HG02840 (cell line): ENCODE measurements at regions not wholly inside any gene's neighbourhood (a gene's known extent, or its start where the extent isn't known, plus 50 kb on each side); places are given as distances from the start of the nearest gene placed in this dataset.
"Not testable (repeated sequence)": the region's sequence is repeated elsewhere in the genome, so short reads cannot be mapped to it uniquely, and the experiment has no call there.

Experiments used
- ATAC-seq: cut with Tn5 transposase; IDR thresholded peaks from one replicate; pipeline ENCODE4 v1.9.1; 2021; ENCODE audit warnings: mild to moderate bottlenecking, moderate library complexity, moderate number of reproducible peaks; ENCODE audit not compliant: unreplicated experiment, low FRiP score

DNA sequence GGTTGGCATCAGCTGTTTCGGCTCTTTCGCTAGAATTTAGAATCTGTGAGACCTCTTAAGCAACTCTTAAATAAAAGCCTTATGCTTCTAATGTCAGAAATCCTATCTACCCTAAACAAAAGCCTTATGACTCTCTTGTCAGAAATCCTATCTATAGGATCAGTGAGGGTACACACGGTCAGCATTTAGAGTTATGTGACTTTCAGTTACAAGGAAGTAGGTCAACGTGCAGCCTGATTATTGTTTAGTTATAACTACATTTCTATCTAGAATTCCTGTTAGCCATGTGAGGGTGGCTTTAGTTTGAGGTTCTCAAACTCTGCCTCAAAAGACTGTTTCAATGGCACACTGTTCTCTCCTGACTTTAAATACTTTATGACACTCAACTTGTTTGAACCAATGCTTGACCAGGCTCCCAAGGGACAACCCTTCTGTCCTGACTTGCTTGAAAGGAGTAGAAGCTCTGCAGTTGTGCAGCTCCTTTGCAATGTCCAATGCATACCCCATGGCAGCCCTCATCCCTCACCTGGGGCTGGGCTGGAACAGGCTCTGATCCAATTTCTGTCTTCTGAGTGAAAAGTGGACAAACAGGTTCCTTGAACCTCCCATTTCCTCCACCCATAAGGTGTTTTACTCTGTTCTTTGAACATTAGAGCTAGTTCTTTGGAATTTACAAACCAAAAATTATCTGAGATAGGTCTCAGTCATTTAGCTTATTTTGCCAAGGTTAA lies 251.6 kb upstream of the PIK3R1 start:
- ATAC-seq, result no peak

DNA sequence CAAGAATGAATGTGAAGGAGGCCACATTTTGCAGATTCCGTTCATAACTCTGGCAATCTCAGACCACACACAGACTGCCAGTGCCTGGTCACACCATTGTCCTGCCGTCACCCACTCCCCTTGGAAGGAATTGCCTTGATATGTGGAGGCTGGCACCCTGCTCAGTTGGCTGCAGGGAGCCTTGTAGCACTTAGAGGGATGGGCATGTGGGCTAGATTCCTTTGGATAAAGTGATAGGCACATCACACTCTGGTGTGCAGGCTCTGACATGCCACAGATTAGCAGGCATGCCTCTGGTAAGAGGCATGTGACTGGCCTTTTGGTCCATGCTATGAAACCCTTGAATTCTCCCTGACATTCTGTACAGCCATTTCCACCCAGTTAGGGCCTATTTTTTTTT lies 254.6 kb upstream of the PIK3R1 start:
- ATAC-seq, result no peak

DNA sequence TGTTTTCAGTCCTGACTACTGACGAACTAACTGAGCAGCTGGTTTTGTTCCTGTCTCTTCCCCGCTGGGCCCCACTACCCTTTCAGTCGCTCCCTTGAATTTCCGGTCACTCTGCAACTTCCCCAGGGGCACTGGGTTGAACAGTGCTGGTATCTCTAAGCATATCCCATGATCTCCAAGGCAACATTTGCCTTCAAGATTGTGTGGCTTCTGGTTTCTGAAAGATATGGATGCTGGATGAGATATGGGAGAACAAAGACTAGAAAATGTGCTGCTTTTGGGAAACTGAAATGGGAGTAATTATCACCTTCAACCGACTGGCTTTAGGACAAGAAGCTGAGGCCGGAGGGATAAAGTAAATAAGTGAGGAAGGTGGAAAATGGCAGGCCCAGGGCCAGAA lies 258.2 kb upstream of the PIK3R1 start:
- no peak for ATAC-seq

DNA sequence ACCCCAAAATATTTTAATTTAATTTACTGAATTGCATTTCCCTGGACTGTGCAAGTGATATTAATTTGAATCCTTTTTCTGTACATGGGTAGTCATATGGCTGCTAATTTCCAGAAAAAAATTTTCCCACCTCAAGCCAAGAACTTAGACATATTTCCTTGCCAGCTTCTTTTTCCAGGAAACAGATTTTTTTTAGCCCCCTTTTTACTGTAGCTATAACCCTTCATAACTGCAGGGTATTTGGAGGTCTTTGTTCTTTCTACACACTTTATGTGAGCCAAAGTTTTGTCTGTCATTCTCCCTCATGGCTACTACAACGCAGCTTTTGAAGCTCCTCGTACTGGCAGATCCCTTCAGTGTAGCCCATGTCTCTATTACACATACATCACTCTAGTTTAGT lies 261.2 kb upstream of the PIK3R1 start:
- no peak for ATAC-seq

DNA sequence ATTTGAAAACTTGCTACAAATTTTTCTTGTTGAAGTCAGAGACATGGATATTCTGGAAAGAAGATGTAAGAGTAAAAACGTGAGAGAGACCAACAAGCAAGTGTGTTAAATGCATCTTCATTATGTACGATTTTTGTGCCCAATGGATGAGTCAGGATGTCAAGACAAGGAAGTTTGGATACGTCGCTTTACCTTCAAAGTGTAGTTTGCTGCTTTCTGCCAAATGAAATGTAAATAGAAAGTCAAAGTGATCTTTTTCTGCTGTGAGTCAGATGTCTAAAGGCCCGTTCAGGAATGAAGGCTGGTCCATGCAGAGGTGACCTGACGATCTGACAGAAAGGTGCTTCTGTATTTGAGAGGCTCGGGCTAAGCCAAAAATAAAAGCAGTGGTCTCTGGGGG lies 273.1 kb upstream of the PIK3R1 start:
- ATAC-seq, result no peak

DNA sequence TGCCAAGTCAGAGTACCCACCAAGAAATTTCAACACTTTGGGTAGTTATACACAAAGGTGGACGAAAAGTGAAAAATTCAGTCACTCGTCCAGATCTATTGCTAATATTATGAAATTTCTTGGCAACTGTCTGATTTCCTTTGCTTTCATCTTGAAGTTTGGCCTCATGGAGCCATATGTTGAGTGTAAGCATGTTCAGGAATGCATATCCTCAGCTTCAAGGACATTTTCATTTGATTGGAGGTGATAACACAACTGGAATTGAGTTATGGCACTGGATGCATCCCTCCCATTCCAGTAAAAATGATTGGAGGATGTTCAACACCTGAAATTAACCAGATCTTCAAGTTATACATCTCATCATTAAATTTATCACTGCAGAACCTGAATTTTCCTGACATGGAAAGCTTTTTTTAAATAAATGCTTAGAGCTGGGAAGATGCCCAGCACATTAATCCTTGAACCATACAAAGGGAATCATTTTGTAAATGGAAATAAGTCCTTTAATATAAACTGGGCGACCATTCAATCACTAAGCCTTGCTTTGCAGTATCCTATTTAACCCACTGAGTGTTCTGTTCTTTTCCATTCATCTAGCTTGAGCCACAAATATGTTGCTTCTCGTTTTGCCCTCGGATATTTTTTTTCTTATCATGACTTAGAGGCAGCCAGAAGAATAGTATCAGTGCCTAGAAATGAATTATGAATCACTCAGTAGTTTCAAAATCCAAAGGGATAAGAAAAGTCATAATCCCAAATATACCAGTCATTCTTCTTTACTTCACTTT lies 273.7 kb upstream of the PIK3R1 start:
- ATAC-seq, result no peak

DNA sequence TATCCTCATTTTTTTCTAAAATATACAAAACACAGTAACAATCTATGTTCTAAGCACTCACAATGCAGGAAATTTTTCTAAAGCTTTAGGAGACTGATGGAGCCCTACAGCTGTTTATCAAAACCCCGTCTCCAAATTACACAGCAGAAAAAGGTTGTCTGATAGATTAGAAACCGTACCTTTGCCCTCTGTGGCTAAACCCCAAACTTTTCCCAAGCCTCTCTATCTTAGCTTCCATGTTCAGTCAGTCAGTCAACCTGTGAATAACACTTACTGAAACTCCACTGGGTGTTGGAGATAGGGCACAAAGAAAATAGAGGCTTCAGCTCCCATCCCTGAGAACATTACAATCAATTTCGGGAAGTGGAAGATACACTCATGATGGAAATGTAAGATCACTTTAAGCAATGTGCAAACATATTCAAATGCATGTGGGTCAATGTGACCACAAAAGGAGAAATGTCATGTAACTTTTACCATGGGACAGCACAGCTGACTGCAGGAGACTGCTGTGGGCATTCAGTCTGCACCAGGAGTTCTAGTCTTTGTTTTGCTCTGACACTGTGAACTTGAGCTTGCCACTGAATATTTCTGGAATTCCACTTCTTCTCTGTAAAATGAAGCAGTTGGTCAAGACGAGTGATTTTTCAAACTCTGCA lies 279.5 kb upstream of the PIK3R1 start:
- ATAC-seq, result no peak

DNA sequence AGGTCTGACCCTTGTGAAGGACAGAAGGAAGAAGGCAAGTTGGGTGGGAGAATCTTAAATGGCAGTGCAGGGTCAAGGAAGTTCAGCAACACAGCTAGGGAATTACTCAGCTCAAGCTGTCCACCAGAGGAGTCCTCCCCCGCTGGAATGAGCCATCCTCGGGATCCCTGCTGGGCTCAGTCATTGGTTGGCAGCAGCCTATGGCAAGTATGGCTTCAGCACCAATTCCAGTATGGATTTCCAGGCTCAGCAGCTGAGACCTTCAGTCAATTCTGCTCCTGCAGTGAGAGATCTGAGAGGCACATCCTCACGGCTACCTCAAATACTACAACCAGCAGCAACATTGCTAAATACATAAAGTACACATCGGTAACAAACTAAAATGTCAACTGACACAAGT lies 280.6 kb upstream of the PIK3R1 start:
- ATAC-seq, result no peak

DNA sequence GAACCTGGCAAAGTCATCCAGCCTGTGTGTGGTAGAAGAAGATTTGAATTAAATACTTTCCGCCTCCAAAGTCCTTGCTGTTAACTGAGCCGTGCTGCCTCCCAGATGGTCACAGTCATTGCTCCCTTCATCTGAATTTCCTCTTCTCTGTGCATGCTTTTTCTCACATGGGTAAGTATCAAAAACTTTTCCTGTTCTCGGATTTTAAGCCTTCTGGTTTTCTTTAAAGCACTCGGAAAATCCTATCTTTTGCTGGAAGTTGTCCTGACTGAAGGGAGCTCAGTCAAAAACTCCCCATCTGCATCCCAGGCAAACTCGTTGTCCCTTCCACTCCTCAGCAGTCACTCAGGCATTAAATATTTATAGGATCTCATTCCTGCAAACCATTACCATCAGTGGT lies 290.0 kb upstream of the PIK3R1 start:
- no peak for ATAC-seq

DNA sequence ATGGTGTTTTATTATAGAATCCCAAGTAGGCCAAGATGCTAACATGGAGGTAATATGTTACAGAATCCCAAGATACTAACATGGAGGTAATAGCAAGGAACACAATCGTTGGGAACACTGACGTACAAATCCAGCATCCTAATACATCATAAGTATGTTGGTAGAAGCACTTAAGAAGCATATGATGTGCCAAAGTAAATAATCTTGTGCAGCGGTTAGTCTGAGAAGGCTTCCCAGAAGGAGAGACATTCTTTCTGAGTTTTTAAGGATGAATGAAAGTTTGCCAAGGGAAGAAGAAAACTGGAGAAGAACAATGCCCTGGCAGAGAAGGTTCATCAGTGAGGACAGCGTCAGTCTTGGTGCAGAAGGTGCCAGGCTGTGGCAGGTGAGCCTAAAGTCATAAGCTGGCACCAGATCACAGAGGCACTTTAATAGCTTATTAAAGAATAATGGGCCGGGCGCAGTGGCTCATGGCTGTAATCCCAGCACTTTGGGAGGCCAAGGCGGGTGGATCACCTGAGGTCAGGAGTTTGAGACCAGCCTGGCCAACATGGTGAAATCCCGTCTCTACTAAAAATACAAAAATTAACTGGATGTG lies 294.5 kb upstream of the PIK3R1 start:
- no peak for ATAC-seq

DNA sequence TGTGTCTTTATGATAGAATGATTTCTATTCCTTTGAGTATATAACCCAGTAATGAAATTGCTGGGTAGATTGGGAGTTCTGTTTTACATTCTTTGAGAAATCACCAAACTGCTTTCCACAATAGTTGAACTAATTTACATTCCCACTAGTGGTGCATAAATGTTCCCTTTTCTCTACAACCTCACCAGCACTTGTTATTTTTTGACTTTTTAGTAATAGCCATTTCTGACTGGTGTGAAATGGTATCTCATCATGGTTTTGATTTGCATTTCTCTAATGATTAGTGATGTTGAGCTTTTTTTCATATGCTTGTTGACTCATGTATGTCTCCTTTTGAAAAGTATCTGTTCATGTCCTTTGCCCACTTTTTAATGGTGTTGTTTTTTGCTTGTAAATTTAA lies 296.0 kb upstream of the PIK3R1 start:
- not testable (repeated sequence) for ATAC-seq

DNA sequence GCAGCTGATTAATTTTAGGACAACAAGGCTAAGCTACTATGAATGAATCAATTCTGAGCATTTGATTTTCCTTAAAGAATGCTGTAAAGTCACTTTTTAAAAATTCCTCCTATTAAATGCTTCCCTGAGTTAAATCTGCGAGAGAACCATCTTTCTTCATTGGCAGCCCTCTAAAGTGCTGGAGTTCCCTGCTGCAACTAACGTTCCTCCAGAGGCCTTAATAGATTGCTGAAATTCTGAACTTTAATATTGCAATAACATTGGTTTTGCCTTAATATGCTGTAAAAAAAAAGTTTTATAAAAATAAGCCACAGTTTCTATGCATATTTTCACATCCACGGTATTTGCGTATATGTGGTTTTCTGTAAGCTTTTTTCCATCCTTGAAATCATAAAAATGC lies 298.0 kb upstream of the PIK3R1 start:
- ATAC-seq, result no peak

DNA sequence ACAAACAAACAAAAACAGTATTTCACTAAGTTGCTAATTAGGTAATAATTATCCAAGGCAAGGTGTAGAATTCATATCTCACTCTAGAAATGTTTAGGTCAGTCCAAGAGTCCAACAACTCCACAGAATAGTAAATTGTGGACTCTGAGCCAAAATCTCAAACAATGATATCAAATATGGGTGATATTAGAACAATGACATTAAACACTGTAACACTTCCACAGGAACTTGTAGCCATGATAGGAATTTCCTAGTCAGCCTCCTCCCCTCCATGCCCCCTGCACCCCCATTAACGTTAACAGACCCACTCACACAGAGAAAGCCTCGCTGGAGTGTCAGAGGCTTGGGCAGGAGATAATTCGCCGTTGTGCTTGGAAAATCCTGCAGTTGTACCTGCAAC lies 305.0 kb upstream of the PIK3R1 start:
- no peak for ATAC-seq

DNA sequence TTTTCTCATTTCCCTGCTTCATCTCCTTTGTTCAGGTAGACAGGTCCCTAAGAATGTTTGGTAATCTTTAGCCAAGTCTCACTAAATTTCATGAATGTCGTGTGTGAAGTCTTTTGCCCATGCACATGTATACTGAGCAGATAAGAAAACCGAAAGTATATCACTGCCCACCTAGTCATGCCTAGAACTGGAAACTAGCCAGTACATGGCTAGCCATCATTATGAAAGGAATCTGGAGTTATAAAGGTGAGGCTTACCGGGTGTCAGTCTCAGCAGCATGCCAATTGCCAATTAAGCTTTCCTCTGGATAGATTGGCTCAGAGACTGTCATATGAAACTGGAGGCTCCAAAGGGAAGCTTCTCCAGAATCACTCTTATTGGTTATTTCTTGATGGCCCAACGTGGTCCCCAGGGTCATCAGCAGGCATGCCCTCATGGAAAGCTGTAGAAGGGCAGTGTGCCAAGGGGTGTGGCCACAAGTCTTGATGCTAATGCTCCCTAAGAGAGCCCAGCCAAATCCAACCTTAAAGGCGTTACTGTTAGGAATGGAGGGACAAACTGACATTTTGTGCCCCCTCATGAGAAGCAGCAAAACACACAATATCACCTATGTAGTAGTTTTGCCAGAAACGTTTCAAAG lies 307.3 kb upstream of the PIK3R1 start:
- no peak for ATAC-seq

DNA sequence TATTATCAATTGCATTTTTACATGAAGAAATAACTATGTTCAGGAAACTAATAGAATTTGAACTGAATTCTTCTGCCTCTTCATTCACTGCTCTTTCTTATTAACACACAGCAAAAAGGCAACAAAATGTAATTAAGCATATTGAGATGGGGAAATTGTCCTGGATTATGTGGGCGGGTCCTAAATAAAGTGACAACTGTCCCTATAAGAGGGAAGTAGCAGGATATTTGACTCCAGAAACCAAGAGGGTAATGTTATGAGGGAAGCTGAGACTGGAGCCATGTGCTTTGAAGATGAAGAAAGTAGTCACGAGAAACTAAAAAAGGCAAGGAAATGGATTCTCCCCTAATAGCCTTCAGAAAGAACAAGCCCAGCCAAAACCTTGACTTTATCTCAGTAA lies 311.2 kb upstream of the PIK3R1 start:
- no peak for ATAC-seq

DNA sequence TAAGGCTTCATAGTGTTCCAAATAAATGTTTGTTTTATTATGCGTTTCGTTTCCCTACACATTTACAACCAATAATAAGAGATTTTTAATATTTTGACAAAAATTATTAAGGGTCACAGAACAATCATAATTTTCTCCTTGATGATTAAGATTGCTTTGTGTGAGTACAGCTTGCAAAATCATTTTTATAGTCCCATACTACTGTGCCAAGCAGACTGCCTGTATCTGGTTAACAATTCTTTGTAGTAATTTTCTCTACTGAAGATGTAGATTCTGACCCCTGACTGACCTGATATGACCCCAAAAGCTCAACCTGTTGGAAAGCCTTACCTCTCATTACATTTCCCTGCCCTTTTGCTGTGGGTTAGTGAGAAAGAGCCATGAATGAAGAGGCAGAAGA lies 311.9 kb upstream of the PIK3R1 start:
- ATAC-seq, result no peak

DNA sequence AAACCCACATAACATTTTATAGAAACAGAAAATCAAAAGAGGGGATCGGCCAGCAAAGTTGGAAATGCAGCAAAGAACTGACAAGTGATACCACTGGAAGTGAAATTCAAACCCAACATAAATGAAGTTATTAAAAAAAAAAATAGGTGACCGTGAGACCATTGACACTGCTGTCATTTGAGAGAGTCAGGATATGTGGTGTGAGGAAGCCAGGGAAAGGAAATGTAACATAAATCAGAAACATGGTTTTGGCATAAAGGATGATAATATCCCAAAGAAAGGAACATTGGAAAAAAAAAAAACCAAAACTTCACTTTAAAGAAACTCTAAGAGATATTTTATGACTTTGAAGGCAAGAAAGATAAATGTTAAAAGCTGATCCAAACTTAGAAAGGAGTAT lies 312.4 kb upstream of the PIK3R1 start:
- ATAC-seq, result no peak

DNA sequence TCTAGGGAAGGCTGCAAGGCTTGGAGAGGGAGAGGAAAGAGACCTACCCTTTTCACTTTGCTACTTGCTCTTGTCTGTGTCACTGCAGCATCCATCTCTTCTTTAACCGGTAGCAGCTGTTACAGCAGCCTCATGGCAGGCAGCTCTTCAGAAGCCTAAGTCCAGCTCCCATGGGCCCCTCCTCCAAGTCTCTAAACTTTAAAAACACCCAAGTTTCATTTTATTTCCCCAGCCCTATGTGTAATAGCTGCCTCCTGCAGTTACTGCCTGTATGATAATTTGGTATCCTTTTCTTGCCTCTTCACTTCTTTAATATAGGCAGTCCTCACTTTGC lies 313.1 kb upstream of the PIK3R1 start:
- ATAC-seq, result no peak

DNA sequence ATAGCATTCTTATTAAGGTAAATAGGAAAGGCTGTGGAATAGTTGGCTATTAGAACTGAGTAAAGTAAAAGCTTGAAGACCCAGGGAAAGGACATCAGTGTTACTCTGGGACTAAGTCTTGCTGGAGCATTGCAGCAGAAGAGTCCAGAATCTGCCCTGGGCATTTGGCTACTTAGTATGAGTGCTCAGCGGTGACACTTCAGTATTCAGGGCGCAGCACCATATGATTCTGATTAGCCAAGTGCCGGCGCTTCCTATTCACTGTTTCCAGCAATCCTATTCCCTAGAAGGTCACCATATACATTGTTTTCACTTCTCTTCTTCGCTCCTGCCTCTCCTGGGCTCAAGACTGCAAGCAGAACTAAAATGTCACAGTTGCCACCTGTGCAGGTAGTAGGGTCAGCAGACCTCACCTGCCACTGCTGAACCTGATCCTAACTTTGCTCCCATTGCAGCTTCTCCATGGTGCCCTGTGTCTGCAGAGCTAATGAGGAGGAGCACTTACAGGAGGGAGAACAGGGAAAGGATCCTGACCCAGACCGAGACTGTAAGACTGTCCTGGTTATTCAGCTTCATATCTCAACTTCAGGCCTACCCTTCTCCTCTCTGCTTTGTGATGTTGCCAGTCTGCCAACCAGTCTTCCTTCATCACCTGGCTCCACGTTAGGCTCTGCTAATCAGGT lies 313.6 kb upstream of the PIK3R1 start:
- ATAC-seq, result no peak

DNA sequence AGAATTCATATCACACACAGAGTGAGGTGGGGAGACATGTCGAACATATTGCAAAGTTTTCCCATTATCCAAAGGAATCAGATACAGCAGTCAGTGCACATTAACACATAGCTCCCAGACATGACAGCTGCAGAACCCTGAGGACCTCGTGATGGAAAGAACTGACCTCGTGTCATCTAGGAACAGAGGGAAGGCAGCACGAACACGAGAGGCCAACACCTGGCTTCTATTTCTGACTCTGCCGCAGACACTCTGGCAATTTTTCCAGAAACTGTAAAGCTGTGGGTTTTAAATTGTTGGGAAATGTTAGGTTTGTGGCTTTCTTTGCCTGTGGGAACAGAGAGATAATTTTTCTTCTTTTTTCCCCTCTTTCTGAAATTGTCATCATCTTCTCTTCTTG lies 315.0 kb upstream of the PIK3R1 start:
- ATAC-seq, result no peak
